ENCODE measurements at regions not wholly inside any gene's neighbourhood (a gene's known extent, or its start where the extent isn't known, plus 50 kb on each side); places are given as distances from the start of the nearest gene placed in this dataset.

DNA sequence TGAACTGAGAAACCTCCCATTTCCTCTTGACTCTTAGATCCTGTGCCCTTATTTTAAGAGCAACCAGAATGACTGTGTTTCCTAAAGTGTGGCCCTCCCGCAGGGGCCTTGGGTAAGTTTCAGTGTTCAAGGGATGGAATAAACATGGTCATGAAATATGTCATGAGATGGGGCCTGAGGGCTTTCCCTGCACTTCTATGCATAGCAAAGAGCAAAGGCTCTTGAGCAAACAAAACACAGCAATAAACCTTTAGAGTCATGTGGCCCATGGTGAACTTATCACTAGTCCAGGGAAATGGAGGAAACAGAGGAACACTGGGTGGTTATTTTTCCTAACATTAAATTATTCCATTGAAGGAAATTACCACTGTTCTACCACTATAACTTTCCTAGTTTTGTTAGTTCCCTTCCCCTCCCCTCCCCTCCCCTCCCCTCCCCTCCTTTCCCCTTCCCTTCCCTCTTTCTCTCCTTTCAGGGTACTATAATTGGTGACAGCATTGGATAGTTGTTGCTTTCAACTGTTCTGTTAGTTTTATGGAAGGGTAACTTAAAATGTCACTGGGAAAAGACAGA lies 72.4 kb downstream of the CTSL start:
- H3K27me3 ChIP-seq (ENCODE audit: control insufficient read depth, insufficient read depth, low read length) = no peaks in the 10 kb centered on the region
- WGBS (ENCODE audit: insufficient coverage) = no CpG with 5 or more reads among the region's 1 CpG
- no peaks in the 10 kb centered on the region for H3K4me1 ChIP-seq (ENCODE audit: control insufficient read depth, insufficient read depth, low read length)
- no peaks in the 10 kb centered on the region for H3K36me3 ChIP-seq (ENCODE audit: control insufficient read depth, insufficient read depth, low read length)
- DNase-seq (ENCODE audit: low read depth in 4 of 6, low spot score in 6 of 6) = no peak
- no peak overlapping the region for H3K4me3 ChIP-seq (ENCODE audit: low read depth, low read length)
- no peaks in the 10 kb centered on the region for H3K9me3 ChIP-seq (ENCODE audit: control insufficient read depth, insufficient read depth, low read length)
- no peak overlapping the region for H3K27ac ChIP-seq (ENCODE audit: low read depth, low read length)

DNA sequence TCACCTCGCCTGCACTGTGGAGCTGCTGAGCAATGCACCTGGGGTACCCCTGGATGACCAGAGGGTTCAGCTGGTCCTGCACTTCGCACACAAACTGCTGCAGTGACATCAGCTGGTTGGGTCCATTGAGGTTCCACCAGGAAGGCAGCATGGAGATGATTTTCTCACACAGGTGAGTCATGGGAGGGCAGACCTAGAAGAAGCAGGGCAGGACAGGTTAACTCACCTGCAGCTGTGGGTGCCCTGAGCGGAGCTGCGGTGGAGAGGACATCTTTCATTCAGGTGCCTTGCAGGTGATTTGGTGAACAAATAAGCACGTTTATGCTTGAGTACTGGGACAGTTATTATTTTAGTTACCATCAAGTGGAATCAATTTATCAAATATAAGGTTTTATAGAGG lies 73.6 kb downstream of the CTSL start:
- H3K27ac ChIP-seq (ENCODE audit: low read depth, low read length) = no peak overlapping the region
- no peaks in the 10 kb centered on the region for H3K9me3 ChIP-seq (ENCODE audit: control insufficient read depth, insufficient read depth, low read length)

DNA sequence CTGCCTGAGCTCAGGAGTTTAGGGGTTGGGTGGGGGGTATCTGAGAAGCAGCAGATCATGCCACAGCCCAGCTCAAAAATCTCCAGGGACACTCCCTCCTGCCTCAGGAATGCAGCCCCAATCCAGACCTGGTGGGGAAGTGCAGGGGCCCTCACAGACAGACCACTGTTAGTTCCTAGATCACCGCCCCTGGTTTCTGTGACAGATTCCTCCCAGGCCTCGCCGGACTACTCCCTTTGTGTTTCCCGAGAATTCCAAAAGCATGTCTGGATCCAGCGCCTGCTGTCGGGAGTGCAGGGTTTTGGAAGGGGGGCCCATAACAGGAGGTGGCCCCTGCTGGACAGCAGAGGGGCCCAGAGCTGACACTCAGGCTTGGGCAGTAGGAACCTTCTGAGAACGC lies 74.5 kb downstream of the CTSL start:
- no peaks in the 10 kb centered on the region for H3K4me1 ChIP-seq (ENCODE audit: control insufficient read depth, insufficient read depth, low read length)
- WGBS (ENCODE audit: insufficient coverage) = 37% methylated on average over 6 of the region's 7 CpGs
- no peak for DNase-seq (ENCODE audit: low read depth in 4 of 6, low spot score in 6 of 6)
- no peak overlapping the region for H3K27ac ChIP-seq (ENCODE audit: low read depth, low read length)
- no peaks in the 10 kb centered on the region for H3K27me3 ChIP-seq (ENCODE audit: control insufficient read depth, insufficient read depth, low read length)
- no peaks in the 10 kb centered on the region for H3K36me3 ChIP-seq (ENCODE audit: control insufficient read depth, insufficient read depth, low read length)
- H3K4me3 ChIP-seq (ENCODE audit: low read depth, low read length) = no peak overlapping the region
- no peaks in the 10 kb centered on the region for H3K9me3 ChIP-seq (ENCODE audit: control insufficient read depth, insufficient read depth, low read length)

More for the DNA sequence above, 73.6 kb downstream of the CTSL start:
- DNase-seq (ENCODE audit: low read depth in 4 of 6, low spot score in 6 of 6) = no peak
- H3K4me1 ChIP-seq (ENCODE audit: control insufficient read depth, insufficient read depth, low read length) = no peaks in the 10 kb centered on the region
- no peaks in the 10 kb centered on the region for H3K27me3 ChIP-seq (ENCODE audit: control insufficient read depth, insufficient read depth, low read length)
- no peak overlapping the region for H3K4me3 ChIP-seq (ENCODE audit: low read depth, low read length)
- 95% methylated on average over 4 of the region's 5 CpGs for WGBS (ENCODE audit: insufficient coverage)
- no peaks in the 10 kb centered on the region for H3K36me3 ChIP-seq (ENCODE audit: control insufficient read depth, insufficient read depth, low read length)

DNA sequence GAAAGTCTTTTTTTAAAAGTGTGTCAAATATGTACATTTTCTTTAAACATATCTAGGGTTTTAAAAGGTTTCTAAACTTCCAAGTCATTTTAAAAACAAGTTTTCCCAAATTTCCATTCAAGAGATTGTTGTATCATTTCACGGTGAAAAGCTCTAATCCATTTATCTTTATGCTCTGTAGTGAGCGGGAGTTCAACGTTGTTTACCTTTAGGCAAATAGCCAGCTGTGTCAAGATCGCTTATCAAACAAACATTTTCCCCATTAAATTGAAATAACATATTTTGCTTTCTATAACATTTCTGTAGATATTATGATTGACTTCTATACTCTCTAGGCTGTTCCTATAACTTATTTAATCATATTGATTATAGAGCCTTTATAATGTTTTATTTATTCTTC lies 75.1 kb downstream of the CTSL start:
- DNase-seq (ENCODE audit: low read depth in 4 of 6, low spot score in 6 of 6) = no peak
- Histone ChIP-seq H3K9me3 (ENCODE audit: control insufficient read depth, insufficient read depth, low read length) (no peaks in the 10 kb centered on the region), H3K4me3 (ENCODE audit: low read depth, low read length) (no peak overlapping the region), H3K36me3 (ENCODE audit: control insufficient read depth, insufficient read depth, low read length) (no peaks in the 10 kb centered on the region), H3K27ac (ENCODE audit: low read depth, low read length) (no peak overlapping the region), H3K4me1 (ENCODE audit: control insufficient read depth, insufficient read depth, low read length) (no peaks in the 10 kb centered on the region), H3K27me3 (ENCODE audit: control insufficient read depth, insufficient read depth, low read length) (no peaks in the 10 kb centered on the region)
- WGBS (ENCODE audit: insufficient coverage) = no CpG with 5 or more reads among the region's 4 CpGs

DNA sequence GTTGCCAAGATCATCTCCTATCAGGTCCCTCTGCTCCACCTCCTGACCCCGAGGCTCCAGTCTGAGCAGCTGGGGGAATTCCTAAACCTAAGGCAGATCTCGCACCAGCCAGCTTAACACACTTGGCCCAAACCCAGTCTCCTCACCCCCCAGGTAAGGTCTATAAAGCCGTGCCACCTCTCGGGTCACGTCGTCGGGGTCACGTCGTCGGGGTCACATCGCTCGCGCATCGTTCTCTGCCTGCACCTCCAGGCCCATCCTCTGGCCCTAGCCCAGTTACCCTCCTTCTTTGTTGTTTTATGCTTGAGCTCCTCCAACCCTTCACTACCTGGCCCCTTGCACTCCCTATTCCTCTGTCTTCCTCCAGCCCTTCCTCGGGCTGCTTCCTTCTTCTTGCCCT lies 77.2 kb downstream of the CTSL start:
- no peak overlapping the region for H3K4me3 ChIP-seq (ENCODE audit: low read depth, low read length)
- H3K27ac ChIP-seq (ENCODE audit: low read depth, low read length) = no peak overlapping the region
- H3K36me3 ChIP-seq (ENCODE audit: control insufficient read depth, insufficient read depth, low read length) = no peaks in the 10 kb centered on the region
- no peak for DNase-seq (ENCODE audit: low read depth in 4 of 6, low spot score in 6 of 6)
- H3K9me3 ChIP-seq (ENCODE audit: control insufficient read depth, insufficient read depth, low read length) = no peaks in the 10 kb centered on the region
- H3K27me3 ChIP-seq (ENCODE audit: control insufficient read depth, insufficient read depth, low read length) = no peaks in the 10 kb centered on the region
- WGBS (ENCODE audit: insufficient coverage) = 85% methylated on average over 9 of the region's 15 CpGs
- no peaks in the 10 kb centered on the region for H3K4me1 ChIP-seq (ENCODE audit: control insufficient read depth, insufficient read depth, low read length)

DNA sequence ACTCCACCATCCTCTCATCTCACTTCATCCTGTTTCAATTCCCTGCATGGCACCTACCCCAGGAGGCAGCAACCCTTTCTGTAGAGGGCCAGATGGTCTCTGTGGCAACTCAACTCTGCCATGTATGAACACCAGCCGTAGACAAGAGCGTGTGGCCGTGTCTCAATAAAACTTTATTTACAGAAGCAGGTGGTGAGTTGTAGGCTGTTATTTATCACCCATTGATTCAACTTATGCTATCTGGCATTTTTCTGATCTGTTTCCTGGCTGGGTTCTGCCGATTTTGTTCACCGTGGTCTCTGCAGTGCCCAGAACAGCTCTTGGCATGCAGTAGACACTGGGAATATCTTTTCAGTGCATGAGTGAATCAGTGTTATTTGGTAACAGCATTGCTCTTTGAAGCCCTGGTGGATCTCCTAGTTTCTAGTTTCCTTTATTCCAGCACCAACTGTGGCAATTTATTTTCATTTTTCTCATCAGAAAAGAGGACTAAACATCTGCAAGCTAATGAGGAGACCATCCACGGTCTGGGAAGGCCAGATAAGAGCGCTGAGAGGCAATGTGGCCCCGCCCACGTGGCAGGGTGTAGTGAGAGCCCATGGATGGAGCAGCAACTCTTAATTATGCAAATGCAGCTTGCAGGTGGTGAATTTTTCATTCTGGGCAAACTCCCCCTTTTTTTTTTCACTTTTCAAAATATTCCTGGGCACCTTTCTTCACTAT lies 77.9 kb downstream of the CTSL start:
- H3K9me3 ChIP-seq (ENCODE audit: control insufficient read depth, insufficient read depth, low read length) = no peaks in the 10 kb centered on the region
- WGBS (ENCODE audit: insufficient coverage) = 65% methylated on average over 5 of the region's 9 CpGs
- H3K4me3 ChIP-seq (ENCODE audit: low read depth, low read length) = no peak overlapping the region
- H3K36me3 ChIP-seq (ENCODE audit: control insufficient read depth, insufficient read depth, low read length) = no peaks in the 10 kb centered on the region
- no peaks in the 10 kb centered on the region for H3K4me1 ChIP-seq (ENCODE audit: control insufficient read depth, insufficient read depth, low read length)
- H3K27ac ChIP-seq (ENCODE audit: low read depth, low read length) = no peak overlapping the region
- H3K27me3 ChIP-seq (ENCODE audit: control insufficient read depth, insufficient read depth, low read length) = no peaks in the 10 kb centered on the region
- no peak for DNase-seq (ENCODE audit: low read depth in 4 of 6, low spot score in 6 of 6)

DNA sequence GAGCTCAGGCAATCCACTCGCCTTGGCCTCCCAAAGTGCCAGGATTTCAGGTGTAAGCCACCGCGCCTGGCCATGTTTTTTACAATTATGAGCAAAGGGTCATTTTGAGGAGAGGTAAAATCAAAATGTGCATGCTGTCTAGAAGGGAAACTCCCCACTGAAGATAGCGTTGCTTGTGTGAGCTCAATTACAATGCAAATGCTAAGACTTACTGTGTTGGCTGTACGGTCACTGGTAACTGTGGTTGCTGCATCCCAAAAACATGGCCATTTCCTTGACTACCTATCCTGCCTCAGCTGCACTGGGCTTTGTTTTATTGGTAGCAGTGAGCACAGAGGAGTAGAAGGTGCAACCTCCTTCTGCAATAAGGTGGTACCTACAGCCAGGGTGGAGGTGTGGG lies 77.4 kb upstream of the SPATA31E1 start:
- 93% methylated on average over 5 of the region's 5 CpGs for WGBS (ENCODE audit: insufficient coverage)

DNA sequence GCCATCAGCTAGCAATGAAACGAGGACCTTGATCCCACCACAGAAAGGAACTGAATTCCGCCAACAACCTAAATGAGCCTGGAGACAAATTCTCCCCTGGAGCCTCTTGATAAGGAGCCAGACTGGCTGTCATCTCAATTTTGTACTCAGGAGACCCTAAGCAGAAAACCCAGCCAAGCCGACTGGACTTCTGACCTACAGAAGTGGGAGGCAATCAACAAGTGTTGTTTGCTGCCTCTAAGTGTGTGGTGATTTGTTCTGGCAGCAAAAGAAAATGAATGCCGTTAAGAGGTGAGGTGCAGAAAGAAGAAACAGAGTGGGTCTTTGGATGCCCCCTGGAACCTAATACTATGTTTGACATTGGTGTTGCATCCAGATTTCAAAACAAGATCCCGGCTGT lies 72.7 kb upstream of the SPATA31E1 start:
- no peak overlapping the region for H3K27ac ChIP-seq (ENCODE audit: low read depth, low read length)
- WGBS (ENCODE audit: insufficient coverage) = 92% methylated on average over 4 of the region's 5 CpGs
- H3K27me3 ChIP-seq (ENCODE audit: control insufficient read depth, insufficient read depth, low read length) = no peaks in the 10 kb centered on the region
- DNase-seq (ENCODE audit: low read depth in 4 of 6, low spot score in 6 of 6) = no peak
- no peaks in the 10 kb centered on the region for H3K36me3 ChIP-seq (ENCODE audit: control insufficient read depth, insufficient read depth, low read length)
- H3K4me1 ChIP-seq (ENCODE audit: control insufficient read depth, insufficient read depth, low read length) = no peaks in the 10 kb centered on the region
- H3K4me3 ChIP-seq (ENCODE audit: low read depth, low read length) = no peak overlapping the region
- H3K9me3 ChIP-seq (ENCODE audit: control insufficient read depth, insufficient read depth, low read length) = no peaks in the 10 kb centered on the region

More for the DNA sequence above, 77.4 kb upstream of the SPATA31E1 start:
- Histone ChIP-seq H3K36me3 (ENCODE audit: control insufficient read depth, insufficient read depth, low read length) (no peaks in the 10 kb centered on the region), H3K27ac (ENCODE audit: low read depth, low read length) (no peak overlapping the region), H3K9me3 (ENCODE audit: control insufficient read depth, insufficient read depth, low read length) (no peaks in the 10 kb centered on the region), H3K27me3 (ENCODE audit: control insufficient read depth, insufficient read depth, low read length) (no peaks in the 10 kb centered on the region), H3K4me1 (ENCODE audit: control insufficient read depth, insufficient read depth, low read length) (no peaks in the 10 kb centered on the region), H3K4me3 (ENCODE audit: low read depth, low read length) (no peak overlapping the region)
- no peak for DNase-seq (ENCODE audit: low read depth in 4 of 6, low spot score in 6 of 6)

DNA sequence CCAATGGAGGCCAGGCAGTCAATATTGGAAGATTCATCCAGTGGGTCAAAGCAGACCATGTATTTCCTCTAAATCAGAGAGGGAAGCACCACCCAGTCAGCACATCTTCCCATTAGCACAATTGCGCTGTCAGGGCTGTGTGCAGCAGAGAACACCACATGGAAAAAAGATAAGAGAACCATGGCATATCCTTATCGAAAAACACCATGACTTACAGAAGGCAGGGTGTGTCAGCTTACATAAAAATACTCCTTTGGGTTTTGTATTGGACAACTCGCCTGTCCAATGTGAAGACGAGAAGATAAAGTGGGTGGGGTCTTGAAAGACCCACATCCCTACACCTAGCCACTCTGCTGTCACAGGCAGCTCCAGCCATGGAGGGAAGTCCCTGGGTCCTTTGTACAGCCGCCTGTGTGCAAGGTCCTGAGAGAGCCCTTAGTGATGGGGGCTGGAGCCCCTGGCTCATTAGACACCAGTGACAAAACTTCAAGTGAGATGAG lies 71.9 kb upstream of the SPATA31E1 start:
- Histone ChIP-seq H3K4me1 (ENCODE audit: control insufficient read depth, insufficient read depth, low read length) (no peaks in the 10 kb centered on the region), H3K36me3 (ENCODE audit: control insufficient read depth, insufficient read depth, low read length) (no peaks in the 10 kb centered on the region), H3K4me3 (ENCODE audit: low read depth, low read length) (no peak overlapping the region), H3K9me3 (ENCODE audit: control insufficient read depth, insufficient read depth, low read length) (no peaks in the 10 kb centered on the region), H3K27me3 (ENCODE audit: control insufficient read depth, insufficient read depth, low read length) (no peaks in the 10 kb centered on the region), H3K27ac (ENCODE audit: low read depth, low read length) (no peak overlapping the region)
- DNase-seq (ENCODE audit: low read depth in 4 of 6, low spot score in 6 of 6) = no peak
- WGBS (ENCODE audit: insufficient coverage) = no CpG with 5 or more reads among the region's 5 CpGs

All from spinal cord (tissue), 9 donors.